AG04449 (cell line): ENCODE measurements at regions not wholly inside any gene's neighbourhood (a gene's known extent, or its start where the extent isn't known, plus 50 kb on each side); places are given as distances from the start of the nearest gene placed in this dataset.

Source experiments
- CTCF ChIA-PET: fragments of 350-600 bp; formaldehyde crosslinking; extraction: SDS; loops from one replicate; lab custom pipeline; 2021; ENCODE audit warnings: antibody characterized with exemption; lab: Yijun Ruan, JAX
- POLR2A ChIA-PET: fragments of 400-600, 350-600 bp; formaldehyde crosslinking; extraction: SDS; loops from one replicate; lab custom pipeline; 2020; ENCODE audit warnings: antibody characterized with exemption, inconsistent platforms; lab: Yijun Ruan, JAX
- DNase-seq: peaks from one replicate; pipeline ENCODE4 v3.0.0-alpha.2; 2010; ENCODE audit warnings: low read depth, low spot score
- H3K4me3 ChIP-seq: 2 replicates; pipeline ENCODE4 v1.5.1; 2011; ENCODE audit warnings: low read depth, mild to moderate bottlenecking, control low read depth, low read length
- TF ChIP-seq, protein P1 (sequence below): IDR thresholded peaks from one replicate; pipeline ENCODE4 v1.5.1; 2011; ENCODE audit warnings: mild to moderate bottlenecking, moderate library complexity, low read length, control low read depth, inconsistent platforms; ENCODE audit not compliant: insufficient read depth; ENCODE audit errors: missing control alignments

GRCh38 chr4:181509073-181509472, 734.1 kb upstream of the TENM3 start:
- ChIA-PET POLR2A (no interaction called here), CTCF (interaction anchor here (1.7 kb wide), 1 partner anchor 19 kb away, joined by 7 read pairs; no protein-coding TSS in a partner anchor)
- TF ChIP-seq, protein P1, sequence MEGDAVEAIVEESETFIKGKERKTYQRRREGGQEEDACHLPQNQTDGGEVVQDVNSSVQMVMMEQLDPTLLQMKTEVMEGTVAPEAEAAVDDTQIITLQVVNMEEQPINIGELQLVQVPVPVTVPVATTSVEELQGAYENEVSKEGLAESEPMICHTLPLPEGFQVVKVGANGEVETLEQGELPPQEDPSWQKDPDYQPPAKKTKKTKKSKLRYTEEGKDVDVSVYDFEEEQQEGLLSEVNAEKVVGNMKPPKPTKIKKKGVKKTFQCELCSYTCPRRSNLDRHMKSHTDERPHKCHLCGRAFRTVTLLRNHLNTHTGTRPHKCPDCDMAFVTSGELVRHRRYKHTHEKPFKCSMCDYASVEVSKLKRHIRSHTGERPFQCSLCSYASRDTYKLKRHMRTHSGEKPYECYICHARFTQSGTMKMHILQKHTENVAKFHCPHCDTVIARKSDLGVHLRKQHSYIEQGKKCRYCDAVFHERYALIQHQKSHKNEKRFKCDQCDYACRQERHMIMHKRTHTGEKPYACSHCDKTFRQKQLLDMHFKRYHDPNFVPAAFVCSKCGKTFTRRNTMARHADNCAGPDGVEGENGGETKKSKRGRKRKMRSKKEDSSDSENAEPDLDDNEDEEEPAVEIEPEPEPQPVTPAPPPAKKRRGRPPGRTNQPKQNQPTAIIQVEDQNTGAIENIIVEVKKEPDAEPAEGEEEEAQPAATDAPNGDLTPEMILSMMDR, result no peak
- no peak overlapping the region for H3K4me3 ChIP-seq
- DNase-seq, result no peak

DNA sequence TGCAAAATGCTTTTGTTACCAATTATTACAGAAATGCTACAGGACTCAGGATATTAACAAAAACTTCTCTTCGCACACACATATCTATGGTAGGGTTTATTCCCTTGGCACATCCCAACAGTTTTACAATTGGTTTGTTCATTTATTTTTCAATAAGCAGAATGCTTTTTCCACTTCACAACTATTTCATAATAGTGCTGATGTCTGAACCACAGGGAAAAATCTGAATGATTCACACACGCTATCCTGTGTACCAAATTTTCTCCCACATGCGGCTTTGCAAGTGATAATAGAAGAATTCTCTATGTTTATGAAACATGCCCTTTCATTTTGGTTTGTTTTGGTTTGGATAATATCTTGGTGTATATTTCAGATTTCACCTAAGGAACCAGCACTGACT, 725.7 kb upstream of the TENM3 start:
- TF ChIP-seq, protein P1, result no peak
- no peak overlapping the region for H3K4me3 ChIP-seq
- DNase-seq, result no peak
- CTCF ChIA-PET, result interaction anchor here (0.6 to 3.5 kb wide), 2 partner anchors 11 to 373 kb away, joined by 3 to 31 read pairs; no protein-coding TSS in a partner anchor
- POLR2A ChIA-PET, result no interaction called here

- ChIA-PET CTCF (interaction anchor here (0.7 to 3.5 kb wide), 4 partner anchors 8 to 377 kb away, joined by 3 to 31 read pairs (median 5); no protein-coding TSS in a partner anchor), POLR2A (no interaction called here)
- DNase-seq, result no peak
- TF ChIP-seq, protein P1, result no peak
- no peak overlapping the region for H3K4me3 ChIP-seq
Measured at GRCh38 chr4:181520790-181521189, 722.4 kb upstream of the TENM3 start.

DNA sequence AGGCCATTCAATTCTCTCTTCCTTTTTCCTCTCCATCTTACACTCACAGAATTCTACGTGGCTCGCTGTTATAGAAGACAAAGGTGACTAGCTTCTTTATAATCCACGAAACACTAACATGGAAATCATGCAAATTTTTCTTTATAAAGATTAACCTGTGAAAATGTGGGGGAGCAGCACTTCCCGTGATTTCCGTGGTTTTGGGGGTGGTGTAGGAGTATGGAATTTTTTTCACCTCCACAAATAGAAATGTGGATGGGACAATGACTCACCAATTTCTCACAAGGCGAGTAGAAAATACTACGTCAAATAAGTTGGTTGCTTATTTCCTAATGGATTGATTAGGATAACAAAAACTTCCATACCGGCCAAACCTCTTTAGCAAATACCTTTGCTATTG, 719.2 kb upstream of the TENM3 start:
- DNase-seq, result no peak
- POLR2A ChIA-PET, result no interaction called here
- H3K4me3 ChIP-seq, result no peak overlapping the region
- CTCF ChIA-PET, result interaction anchor here (1.1 to 1.7 kb wide), 2 partner anchors 10 to 381 kb away, joined by 3 to 5 read pairs; no protein-coding TSS in a partner anchor
- TF ChIP-seq, protein P1, result no peak

DNA sequence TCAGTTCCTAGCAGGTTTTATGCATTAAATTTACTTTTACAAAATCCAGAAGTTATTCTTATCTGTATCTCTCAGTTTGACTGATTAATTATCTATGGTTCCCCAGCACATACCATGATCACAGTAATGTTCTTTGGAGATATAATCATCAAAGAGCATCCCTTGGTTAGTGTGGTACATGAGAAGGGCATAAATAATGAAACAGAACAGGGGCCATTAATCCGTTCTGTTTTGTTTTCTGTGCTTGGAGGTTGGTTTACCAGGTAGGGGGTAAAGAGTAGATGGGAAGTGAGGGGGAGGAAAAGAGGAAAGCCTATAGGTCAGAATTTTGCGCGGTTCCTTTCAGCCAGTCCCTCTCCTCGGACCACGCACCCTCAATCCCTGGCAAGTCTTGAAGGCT, 718.7 kb upstream of the TENM3 start:
- no peak overlapping the region for H3K4me3 ChIP-seq
- POLR2A ChIA-PET, result no interaction called here
- CTCF ChIA-PET, result no interaction called here
- no peak for DNase-seq
- TF ChIP-seq, protein P1, result no peak

- CTCF ChIA-PET, result interaction anchor here (1.3 to 6.0 kb wide), 4 partner anchors 11 to 382 kb away, joined by 3 to 74 read pairs (median 23); no protein-coding TSS in a partner anchor
Measured at GRCh38 chr4:181525634-181526033, 717.6 kb upstream of the TENM3 start.

More at GRCh38 chr4:181525634-181526033, 717.6 kb upstream of the TENM3 start:
- no peak for DNase-seq
- TF ChIP-seq, protein P1, result no peak
- POLR2A ChIA-PET, result no interaction called here
- no peak overlapping the region for H3K4me3 ChIP-seq
